ENCODE measurements at regions not wholly inside any gene's neighbourhood (a gene's known extent, or its start where the extent isn't known, plus 50 kb on each side); places are given as distances from the start of the nearest gene placed in this dataset.

GRCh38 chr6:98590136-98590681 is 244.2 kb upstream of the POU3F2 start:
- TF ChIP-seq CTCF (IDR thresholded peaks at IDR 0.05): no peak
- no peak for TF ChIP-seq POLR2A (IDR thresholded peaks at IDR 0.05)
